Posterior vena cava (tissue), 2 donors: ENCODE measurements at regions not wholly inside any gene's neighbourhood (a gene's known extent, or its start where the extent isn't known, plus 50 kb on each side); places are given as distances from the start of the nearest gene placed in this dataset.
"Not testable (repeated sequence)": the region's sequence is repeated elsewhere in the genome, so short reads cannot be mapped to it uniquely, and the experiment has no call there.

ENCODE experiments used
- DNase-seq: peaks from one replicate; pipeline ENCODE4 v3.0.0-alpha.2; 2020; ENCODE audit warnings: low spot score
- intact Hi-C, 2 donors: fragments of 100-400 bp; cut with DNase I; formaldehyde crosslinking; loops; one replicate each; pipeline versions ENCODE4 v1.14.1 to v1.14.2; 2022 to 2023
- donor health status: DM: yes; HTN: yes; CAD: no.
- donor health status: DM: yes; HTN: yes; CAD: no.

GRCh38 chr2:167563885-167564619, 675.8 kb downstream of the XIRP2 start:
- intact Hi-C loops, result not testable (repeated sequence)
- peak; percentile 62 for DNase-seq

- DNase-seq, result peak; percentile 61
- intact Hi-C loops, result not testable (repeated sequence)
Observed at GRCh38 chr2:167558272-167558991, 670.2 kb downstream of the XIRP2 start.

GRCh38 chr2:167555098-167555720, 666.9 kb downstream of the XIRP2 start:
- intact Hi-C loops, result no loop called here
- DNase-seq, result no peak

- DNase-seq, result no peak
- intact Hi-C loops, result no loop called here
Observed at GRCh38 chr2:167553635-167554034, 665.4 kb downstream of the XIRP2 start.

- intact Hi-C loops, result no loop called here
- DNase-seq, result no peak
Observed at GRCh38 chr2:167551416-167551815, 663.1 kb downstream of the XIRP2 start.

GRCh38 chr2:167550448-167550847, 662.2 kb downstream of the XIRP2 start:
- no peak for DNase-seq
- intact Hi-C loops, result no loop called here

GRCh38 chr2:167548396-167548795, 660.1 kb downstream of the XIRP2 start:
- intact Hi-C loops, result no loop called here
- no peak for DNase-seq

GRCh38 chr2:167544602-167545001, 656.3 kb downstream of the XIRP2 start:
- DNase-seq, result peak; percentile 63
- intact Hi-C loops, result no loop called here

- no peak for DNase-seq
- intact Hi-C loops, result no loop called here
Observed at GRCh38 chr2:167543721-167544120, 655.4 kb downstream of the XIRP2 start.

GRCh38 chr2:167537743-167538142, 649.5 kb downstream of the XIRP2 start:
- DNase-seq, result no peak
- intact Hi-C loops, result no loop called here

- intact Hi-C loops, result no loop called here
Observed at GRCh38 chr2:167534443-167534842, 646.2 kb downstream of the XIRP2 start.

GRCh38 chr2:167524786-167525185, 636.5 kb downstream of the XIRP2 start:
- intact Hi-C loops, result no loop called here
- no peak for DNase-seq

More at GRCh38 chr2:167534443-167534842, 646.2 kb downstream of the XIRP2 start:
- no peak for DNase-seq

GRCh38 chr2:167510071-167510759, 621.9 kb downstream of the XIRP2 start:
- no peak for DNase-seq
- intact Hi-C loops, result no loop called here

- intact Hi-C loops, result no loop called here
Observed at GRCh38 chr2:167509586-167509985, 621.3 kb downstream of the XIRP2 start.

GRCh38 chr2:167508709-167509108, 620.4 kb downstream of the XIRP2 start:
- intact Hi-C loops, result no loop called here
- no peak for DNase-seq

More at GRCh38 chr2:167509586-167509985, 621.3 kb downstream of the XIRP2 start:
- DNase-seq, result no peak

GRCh38 chr2:167506395-167506794, 618.1 kb downstream of the XIRP2 start:
- no peak for DNase-seq
- intact Hi-C loops, result no loop called here

- DNase-seq, result no peak
- intact Hi-C loops, result no loop called here
Observed at GRCh38 chr2:167504695-167505094, 616.4 kb downstream of the XIRP2 start.

- intact Hi-C loops, result no loop called here
- DNase-seq, result no peak
Observed at GRCh38 chr2:167504061-167504460, 615.8 kb downstream of the XIRP2 start.

GRCh38 chr2:167501618-167502017, 613.3 kb downstream of the XIRP2 start:
- intact Hi-C loops, result no loop called here
- DNase-seq, result no peak

GRCh38 chr2:167493862-167494261, 605.6 kb downstream of the XIRP2 start:
- intact Hi-C loops, result no loop called here
- no peak for DNase-seq
